GM18517 (cell line): ENCODE measurements at regions not wholly inside any gene's neighbourhood (a gene's known extent, or its start where the extent isn't known, plus 50 kb on each side); places are given as distances from the start of the nearest gene placed in this dataset.
"Not testable (repeated sequence)": the region's sequence is repeated elsewhere in the genome, so short reads cannot be mapped to it uniquely, and the experiment has no call there.

Experiments
- ATAC-seq: cut with Tn5 transposase; IDR thresholded peaks from one replicate; pipeline ENCODE4 v1.9.1; 2021; ENCODE audit warnings: mild to moderate bottlenecking, moderate library complexity; ENCODE audit not compliant: unreplicated experiment

DNA sequence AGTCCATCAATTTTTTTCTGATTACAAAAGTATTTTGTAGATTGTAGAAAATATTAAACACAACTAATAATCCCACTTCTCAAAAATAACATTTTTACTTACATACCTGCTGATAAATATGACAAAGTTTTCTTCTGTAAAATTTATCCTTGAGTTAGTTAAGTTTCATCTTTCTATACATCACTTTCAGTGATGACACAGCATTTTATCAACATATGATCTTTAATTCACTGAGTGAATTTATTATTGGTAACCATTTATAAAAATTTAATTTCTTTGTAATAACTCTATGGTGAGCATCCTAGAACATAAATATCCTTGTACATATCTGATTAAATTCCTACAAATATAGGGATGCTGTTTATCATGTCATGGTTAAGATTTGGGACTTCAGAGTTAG, 385.0 kb upstream of the SLC35B3 start:
- no peak for ATAC-seq

DNA sequence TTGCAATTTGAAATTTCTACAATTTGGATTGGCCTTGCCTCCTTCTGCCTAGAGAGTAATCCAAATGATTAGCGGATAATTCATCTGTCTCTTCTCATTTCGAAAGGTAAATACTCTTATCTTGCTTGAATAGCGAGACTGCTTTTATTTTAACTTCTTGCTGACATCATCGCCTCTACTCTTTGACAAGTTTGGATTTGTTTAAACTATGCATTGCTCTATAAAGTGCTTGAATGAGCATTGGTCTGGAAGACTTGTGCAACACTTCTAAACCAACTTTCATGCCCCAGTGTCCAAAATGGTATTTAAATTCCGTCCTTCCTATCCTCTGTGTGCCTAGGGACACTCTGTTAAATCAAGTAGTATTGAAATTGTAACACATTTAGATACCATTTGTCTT, 384.1 kb upstream of the SLC35B3 start:
- no peak for ATAC-seq

DNA sequence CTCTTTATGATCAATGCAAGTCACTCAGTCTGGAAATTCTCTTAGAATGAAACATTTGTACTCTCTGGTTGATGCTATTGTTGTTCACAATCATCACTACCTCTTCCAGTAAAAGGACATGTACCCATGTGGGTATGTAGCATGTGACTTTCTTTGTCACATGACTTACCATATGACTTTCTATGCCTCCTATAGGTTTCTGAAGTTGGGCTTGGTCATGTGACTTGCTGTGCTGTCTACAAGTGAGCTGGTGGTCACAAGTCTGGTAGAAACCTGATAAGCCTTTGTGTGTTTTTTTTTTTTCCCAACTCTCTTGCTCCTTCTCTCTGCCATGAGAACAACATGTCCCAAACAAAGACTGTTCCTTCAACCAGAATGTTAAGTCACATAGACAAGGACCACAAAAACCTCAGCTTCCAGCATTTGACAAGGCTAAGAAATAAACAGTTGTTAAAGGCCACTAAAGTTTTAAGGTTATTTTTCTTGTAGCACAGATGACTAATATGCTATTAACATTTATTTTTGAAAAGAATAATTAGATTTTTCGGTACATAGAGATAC, 379.2 kb upstream of the SLC35B3 start:
- ATAC-seq = no peak

DNA sequence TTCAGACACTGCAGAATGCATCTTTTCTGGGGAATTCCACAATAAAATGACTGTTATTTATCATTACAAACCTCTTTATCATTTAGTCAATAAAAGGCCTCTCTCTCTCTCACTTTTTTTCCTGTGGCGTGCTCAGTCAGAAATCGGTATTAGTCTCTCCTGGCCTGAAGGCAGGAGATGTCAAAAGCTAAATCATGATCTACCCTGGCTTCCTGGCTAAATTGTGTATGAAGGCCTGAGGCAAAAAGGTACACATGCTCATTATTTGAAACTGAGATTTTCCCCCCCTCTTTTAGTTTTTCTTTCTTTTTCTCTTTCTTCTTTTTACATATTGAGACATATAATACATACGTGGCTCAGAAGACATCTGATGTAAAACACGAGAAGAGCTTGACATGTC, 375.0 kb upstream of the SLC35B3 start:
- no peak for ATAC-seq

DNA sequence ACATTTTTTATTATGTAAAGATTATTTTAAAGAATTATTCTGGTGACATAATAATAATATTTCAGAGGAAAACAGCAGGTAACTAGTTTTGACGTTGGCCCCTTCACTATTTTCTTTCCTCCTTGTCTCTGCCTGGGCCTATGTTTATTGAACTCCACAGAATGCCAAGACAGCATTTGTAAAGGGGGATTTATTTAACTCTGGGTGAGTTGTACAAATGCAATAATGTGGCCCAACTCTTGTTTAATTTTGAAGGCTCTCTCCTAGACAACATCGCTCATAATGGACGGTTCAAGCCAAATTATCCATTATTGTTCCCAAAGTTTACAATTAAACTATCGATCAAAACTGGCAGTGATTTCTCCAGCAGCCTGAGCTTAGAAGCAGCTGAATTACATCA, 374.3 kb upstream of the SLC35B3 start:
- no peak for ATAC-seq

GRCh38 chr6:8803181-8803760, 367.9 kb upstream of the SLC35B3 start:
- ATAC-seq = no peak

DNA sequence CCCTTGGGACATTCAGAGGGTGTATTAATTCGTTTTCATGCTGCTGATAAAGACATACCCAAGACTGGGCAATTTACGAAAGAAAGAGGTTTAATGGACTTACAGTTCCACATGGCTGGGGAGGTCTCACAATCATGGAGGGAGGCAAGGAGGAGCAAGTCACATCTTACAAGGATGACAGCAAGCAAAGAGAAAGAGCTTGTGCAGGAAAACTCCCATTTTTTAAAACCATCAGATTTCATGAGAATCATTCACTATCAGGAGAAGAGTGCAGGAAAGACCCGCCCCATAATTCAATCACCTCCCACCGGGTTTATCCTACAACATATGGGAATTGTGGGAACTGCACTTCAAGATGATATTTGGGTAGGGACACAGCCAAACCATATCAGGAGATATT, 367.1 kb upstream of the SLC35B3 start:
- not testable (repeated sequence) for ATAC-seq

GRCh38 chr6:8794420-8794819, 359.1 kb upstream of the SLC35B3 start:
- no peak for ATAC-seq

GRCh38 chr6:8789878-8790277, 354.5 kb upstream of the SLC35B3 start:
- ATAC-seq = no peak

DNA sequence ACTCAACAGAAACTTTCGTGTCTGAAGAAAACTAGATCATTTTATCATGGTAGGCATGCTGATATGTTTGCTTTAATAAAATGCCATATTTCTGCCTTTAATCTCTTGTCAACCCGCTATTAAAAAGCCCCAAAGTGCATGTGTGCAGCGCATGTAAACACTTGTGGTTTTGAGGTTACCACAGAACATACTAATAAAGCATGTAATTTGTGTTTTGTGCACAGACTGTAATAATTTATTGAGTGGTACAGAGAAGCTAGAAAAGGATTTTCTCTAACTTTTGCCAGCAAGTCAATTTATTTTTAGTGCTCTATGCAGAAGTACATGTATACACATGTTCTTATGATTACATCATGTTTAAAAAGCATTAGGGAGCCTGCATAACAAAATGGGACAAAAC, 349.9 kb upstream of the SLC35B3 start:
- ATAC-seq = no peak

- ATAC-seq = no peak
Measured at GRCh38 chr6:8783191-8783590, 347.8 kb upstream of the SLC35B3 start.

GRCh38 chr6:8780653-8781052, 345.3 kb upstream of the SLC35B3 start:
- ATAC-seq = no peak

- no peak for ATAC-seq
Measured at GRCh38 chr6:8764733-8765132, 329.4 kb upstream of the SLC35B3 start.

GRCh38 chr6:8760951-8761350, 325.6 kb upstream of the SLC35B3 start:
- no peak for ATAC-seq

DNA sequence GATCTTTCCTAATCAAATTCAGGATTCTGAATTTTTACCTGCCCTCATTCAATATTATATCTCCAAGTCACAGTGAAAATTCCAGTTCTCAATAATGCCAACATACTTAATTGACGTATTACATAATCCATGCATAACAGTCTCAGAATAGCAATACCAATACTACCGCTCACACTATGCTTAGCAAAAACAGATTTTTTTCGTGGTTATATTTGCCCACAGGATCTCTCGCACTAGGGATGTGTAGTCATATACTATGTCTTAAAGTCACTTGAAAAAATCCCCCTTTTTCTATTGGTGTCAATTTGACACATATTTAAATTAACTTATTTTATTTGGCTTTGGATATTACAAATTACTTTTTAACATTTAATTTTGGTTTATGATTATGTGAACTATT, 323.1 kb upstream of the SLC35B3 start:
- ATAC-seq = no peak

- no peak for ATAC-seq
Measured at GRCh38 chr6:8750627-8751026, 315.3 kb upstream of the SLC35B3 start.

- ATAC-seq = no peak
Measured at GRCh38 chr6:8749465-8749864, 314.1 kb upstream of the SLC35B3 start.

DNA sequence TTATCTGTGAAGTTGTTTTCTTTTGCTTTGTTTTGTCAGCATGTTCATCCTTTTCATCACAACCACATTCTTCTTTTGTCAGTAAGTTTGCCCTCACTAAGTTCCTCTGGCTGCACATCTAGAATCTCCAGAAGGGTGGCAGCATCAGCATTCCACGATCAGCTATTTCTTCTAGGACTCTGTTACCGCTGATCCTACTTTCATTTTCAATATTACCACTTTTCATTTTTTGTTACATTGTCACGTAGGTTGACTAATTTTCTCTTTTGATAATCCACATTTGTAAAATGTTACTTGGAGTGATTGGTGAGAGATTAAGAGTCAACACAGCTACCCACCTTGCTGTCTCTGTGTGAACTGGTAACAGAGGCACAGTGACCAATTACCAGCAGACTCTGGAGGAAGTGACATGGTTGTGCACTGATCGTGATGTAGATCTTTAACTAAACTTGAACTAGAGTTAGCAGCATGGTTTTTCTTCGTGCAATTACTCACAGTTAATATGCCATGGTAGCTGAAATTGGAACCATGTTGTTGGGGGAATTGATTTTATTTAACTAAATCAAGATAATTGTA, 307.9 kb upstream of the SLC35B3 start:
- ATAC-seq = peak; percentile 78

DNA sequence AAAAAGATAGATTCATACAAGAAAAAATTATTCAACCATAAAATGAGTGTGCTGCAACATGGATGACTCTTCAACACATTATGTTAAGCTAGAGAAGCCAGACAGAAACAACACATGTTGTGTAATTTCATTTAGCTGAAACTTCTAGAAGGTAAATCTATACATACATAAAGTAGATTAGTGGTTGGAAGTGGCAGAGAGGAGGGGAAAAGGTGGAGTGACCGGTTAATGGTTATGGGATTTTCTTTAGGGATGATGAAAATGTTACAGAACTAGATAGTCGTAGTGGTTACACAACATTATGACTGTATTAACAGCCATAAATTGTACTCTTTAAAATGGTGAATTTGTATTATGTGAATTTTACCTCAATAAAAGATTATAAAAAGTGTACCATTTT, 304.1 kb upstream of the SLC35B3 start:
- no peak for ATAC-seq

DNA sequence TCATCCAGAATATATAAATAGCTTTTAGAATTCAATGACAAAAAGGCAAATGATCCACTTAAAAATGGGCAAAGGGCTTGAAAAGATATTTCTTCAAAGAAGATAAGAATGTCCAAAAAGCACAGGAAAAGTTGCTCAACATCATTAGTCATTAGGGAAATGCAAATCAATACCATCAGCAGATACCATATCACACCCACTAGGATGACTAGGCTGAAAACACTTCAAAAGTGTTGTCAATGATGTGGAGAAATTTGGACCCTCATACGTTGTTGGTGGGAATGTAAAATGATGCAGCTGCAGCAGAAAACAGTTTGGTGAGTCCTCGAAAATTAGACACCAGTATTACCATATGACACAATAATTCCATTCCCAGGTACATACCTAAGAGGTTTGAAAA, 303.6 kb upstream of the SLC35B3 start:
- ATAC-seq = no peak

- ATAC-seq = no peak
Measured at GRCh38 chr6:8736156-8736895, 301.0 kb upstream of the SLC35B3 start.

GRCh38 chr6:8733879-8734278, 298.5 kb upstream of the SLC35B3 start:
- ATAC-seq = no peak
